Esophagus squamous epithelium (tissue), 5 donors: ENCODE measurements at regions not wholly inside any gene's neighbourhood (a gene's known extent, or its start where the extent isn't known, plus 50 kb on each side); places are given as distances from the start of the nearest gene placed in this dataset.

Experiments used
- DNase-seq: peaks from one replicate; lab custom pipeline; 2025; lab: John Stamatoyannopoulos, UW
- H3K27ac ChIP-seq, 4 donors: fragments of 200-600 bp; sonication (generic); one replicate each; pipeline ENCODE4 v1.5.1; 2016 to 2019; ENCODE audit warnings: mild to moderate bottlenecking in 1 of 4
- H3K27me3 ChIP-seq, 4 donors: fragments of 200-600 bp; sonication (generic); 1 replicate in 3 of 4; 2 replicates in 1 of 4; pipeline versions ENCODE4 v1.5.1 to v1.6.0; 2017 to 2021; ENCODE audit warnings: antibody characterized with exemption in 1 of 4
- H3K36me3 ChIP-seq, 3 donors: fragments of 200-600 bp; sonication (generic); one replicate each; pipeline ENCODE4 v1.5.1; 2016 to 2019
- H3K4me1 ChIP-seq, 3 donors: fragments of 200-600 bp; sonication (generic); one replicate each; pipeline ENCODE4 v1.5.1; 2017 to 2019
- H3K4me3 ChIP-seq, 4 donors: fragments of 200-600 bp; sonication (generic); 1 replicate in 3 of 4; 2 replicates in 1 of 4; pipeline ENCODE4 v1.5.1; 2016 to 2019; ENCODE audit warnings: mild to moderate bottlenecking in 2 of 4, moderate library complexity in 1 of 4
- H3K9me3 ChIP-seq, 3 donors: fragments of 200-600 bp; sonication (generic); one replicate each; pipeline ENCODE4 v1.5.1; 2016 to 2019
- CTCF ChIP-seq, 6 experiments: fragments of 450-650 bp in 4 of 6; fragments of 200-600 bp in 2 of 6; sonication (generic) in 2 of 6; IDR thresholded peaks; one replicate each; pipeline ENCODE4 v1.5.1; 2016 to 2019; ENCODE audit warnings: antibody characterized with exemption in 6 of 6, mild to moderate bottlenecking in 4 of 6, moderate library complexity in 4 of 6
- POLR2A ChIP-seq, 4 donors: fragments of 450-650 bp; IDR thresholded peaks; one replicate each; pipeline ENCODE4 v1.6.1; 2017; ENCODE audit warnings: antibody characterized with exemption in 4 of 4, mild to moderate bottlenecking in 4 of 4, moderate library complexity in 3 of 4
- WGBS, 2 donors: methylation state at CpG; one replicate each; pipeline ENCODE4 v1.1.5; 2018; 5-methylcytosine and 5-hydroxymethylcytosine counted together
- intact Hi-C: fragments of 100-400 bp; cut with DNase I; formaldehyde crosslinking; loops from one replicate; pipeline ENCODE4 v1.15.0; 2022
- donor health status: DM: yes; HTN: yes; CAD: no.

- H3K36me3 ChIP-seq: no peaks in the 10 kb centered on the region
- DNase-seq: no peak
- H3K27me3 ChIP-seq: no peaks in the 10 kb centered on the region
- no peaks in the 10 kb centered on the region for H3K9me3 ChIP-seq
- H3K27ac ChIP-seq: no peak overlapping the region
- 81 to 90% methylated on average over 3 to 4 of the region's 5 CpGs for WGBS, 2 donors
- H3K4me1 ChIP-seq: peaks cover 0 to 5% (median 0%) of the 10 kb centered on the region in 3 donors
- TF ChIP-seq CTCF (IDR thresholded peaks at IDR 0.05): no peak
- no peak for TF ChIP-seq POLR2A (IDR thresholded peaks at IDR 0.05)
- H3K4me3 ChIP-seq: no peak overlapping the region
- intact Hi-C loops: no loop called here
Observed at GRCh38 chr12:91982946-91983345, 162.7 kb downstream of the BTG1 start.

- TF ChIP-seq CTCF (IDR thresholded peaks at IDR 0.05): no peak
- no peak for TF ChIP-seq POLR2A (IDR thresholded peaks at IDR 0.05)
- Histone ChIP-seq H3K27me3 (no peaks in the 10 kb centered on the region), H3K4me3 (no peak overlapping the region), H3K27ac (no peak overlapping the region), H3K4me1 (peaks cover 0 to 5% (median 0%) of the 10 kb centered on the region in 3 donors), H3K9me3 (no peaks in the 10 kb centered on the region), H3K36me3 (no peaks in the 10 kb centered on the region)
- intact Hi-C loops: no loop called here
- DNase-seq: no peak
Observed at GRCh38 chr12:91980389-91980821, 165.2 kb downstream of the BTG1 start.

GRCh38 chr12:91978143-91978542, 167.5 kb downstream of the BTG1 start:
- no peaks in the 10 kb centered on the region for H3K9me3 ChIP-seq
- no peak overlapping the region for H3K27ac ChIP-seq
- intact Hi-C loops: no loop called here
- H3K36me3 ChIP-seq: no peaks in the 10 kb centered on the region
- TF ChIP-seq CTCF (IDR thresholded peaks at IDR 0.05) (no peak), POLR2A (IDR thresholded peaks at IDR 0.05) (no peak)
- DNase-seq: no peak
- H3K27me3 ChIP-seq: no peaks in the 10 kb centered on the region
- no peak overlapping the region for H3K4me3 ChIP-seq
- WGBS, 2 donors: 49 to 73% methylated on average over 2 of the region's 2 CpGs
- no peaks in the 10 kb centered on the region for H3K4me1 ChIP-seq

GRCh38 chr12:91975891-91976290, 169.8 kb downstream of the BTG1 start:
- Histone ChIP-seq H3K27me3 (no peaks in the 10 kb centered on the region), H3K9me3 (no peaks in the 10 kb centered on the region), H3K27ac (no peak overlapping the region), H3K4me1 (no peaks in the 10 kb centered on the region), H3K4me3 (no peak overlapping the region), H3K36me3 (no peaks in the 10 kb centered on the region)
- no peak for TF ChIP-seq CTCF (IDR thresholded peaks at IDR 0.05)
- no peak for TF ChIP-seq POLR2A (IDR thresholded peaks at IDR 0.05)
- intact Hi-C loops: no loop called here
- DNase-seq: no peak
- 91 to 95% methylated on average over 6 of the region's 6 CpGs for WGBS, 2 donors

GRCh38 chr12:91974541-91975085, 171.0 kb downstream of the BTG1 start:
- Histone ChIP-seq H3K4me1 (no peaks in the 10 kb centered on the region), H3K27ac (no peak overlapping the region), H3K9me3 (no peaks in the 10 kb centered on the region), H3K4me3 (no peak overlapping the region), H3K36me3 (no peaks in the 10 kb centered on the region), H3K27me3 (no peaks in the 10 kb centered on the region)
- intact Hi-C loops: no loop called here
- 92 to 93% methylated on average over 3 of the region's 3 CpGs for WGBS, 2 donors
- no peak for DNase-seq
- TF ChIP-seq POLR2A (IDR thresholded peaks at IDR 0.05) (no peak), CTCF (IDR thresholded peaks at IDR 0.05) (no peak)
